ENCODE measurements at regions not wholly inside any gene's neighbourhood (a gene's known extent, or its start where the extent isn't known, plus 50 kb on each side); places are given as distances from the start of the nearest gene placed in this dataset.
"Not testable (repeated sequence)": the region's sequence is repeated elsewhere in the genome, so short reads cannot be mapped to it uniquely, and the experiment has no call there.

- ChIA-PET CTCF (no interaction called here), POLR2A (no interaction called here)
- no peaks in the 10 kb centered on the region for H3K27me3 Mint-ChIP-seq
- no peak overlapping the region for H3K27ac Mint-ChIP-seq
- H3K4me3 Mint-ChIP-seq, result no peak overlapping the region
- H3K9me3 Mint-ChIP-seq, result peaks cover 12% of the 10 kb centered on the region
- no peak for DNase-seq
- H3K36me3 Mint-ChIP-seq (ENCODE audit: low read depth), result no peaks in the 10 kb centered on the region
- H3K4me1 Mint-ChIP-seq, result no peaks in the 10 kb centered on the region
Measured at GRCh38 chr14:45877981-45878380, 625.0 kb upstream of the MIS18BP1 start.

- no peaks in the 10 kb centered on the region for H3K36me3 Mint-ChIP-seq (ENCODE audit: low read depth)
- H3K9me3 Mint-ChIP-seq, result peaks cover 19% of the 10 kb centered on the region
- H3K4me1 Mint-ChIP-seq, result no peaks in the 10 kb centered on the region
- DNase-seq, result no peak
- H3K4me3 Mint-ChIP-seq, result no peak overlapping the region
- CTCF ChIA-PET, result no interaction called here
- POLR2A ChIA-PET, result no interaction called here
- H3K27me3 Mint-ChIP-seq, result no peaks in the 10 kb centered on the region
- no peak overlapping the region for H3K27ac Mint-ChIP-seq
Measured at GRCh38 chr14:45868863-45869262, 615.9 kb upstream of the MIS18BP1 start.

GRCh38 chr14:45868377-45868776 is 615.4 kb upstream of the MIS18BP1 start:
- DNase-seq, result no peak
- no peak overlapping the region for H3K4me3 Mint-ChIP-seq
- peaks cover 19% of the 10 kb centered on the region for H3K9me3 Mint-ChIP-seq
- no peaks in the 10 kb centered on the region for H3K36me3 Mint-ChIP-seq (ENCODE audit: low read depth)
- ChIA-PET POLR2A (no interaction called here), CTCF (no interaction called here)
- H3K27ac Mint-ChIP-seq, result no peak overlapping the region
- H3K4me1 Mint-ChIP-seq, result no peaks in the 10 kb centered on the region
- H3K27me3 Mint-ChIP-seq, result no peaks in the 10 kb centered on the region

GRCh38 chr14:45867046-45867894 is 614.3 kb upstream of the MIS18BP1 start:
- Mint-ChIP-seq H3K9me3 (peaks cover 19% of the 10 kb centered on the region), H3K27ac (no peak overlapping the region), H3K36me3 (ENCODE audit: low read depth) (no peaks in the 10 kb centered on the region), H3K27me3 (no peaks in the 10 kb centered on the region), H3K4me3 (no peak overlapping the region), H3K4me1 (no peaks in the 10 kb centered on the region)
- ChIA-PET POLR2A (no interaction called here), CTCF (no interaction called here)
- no peak for DNase-seq

- CTCF ChIA-PET, result no interaction called here
- no peaks in the 10 kb centered on the region for H3K27me3 Mint-ChIP-seq
- no peak overlapping the region for H3K27ac Mint-ChIP-seq
- H3K36me3 Mint-ChIP-seq (ENCODE audit: low read depth), result no peaks in the 10 kb centered on the region
- H3K4me1 Mint-ChIP-seq, result no peaks in the 10 kb centered on the region
- peaks cover 12% of the 10 kb centered on the region for H3K9me3 Mint-ChIP-seq
- H3K4me3 Mint-ChIP-seq, result no peak overlapping the region
- no peak for DNase-seq
- POLR2A ChIA-PET, result no interaction called here
Measured at GRCh38 chr14:45838597-45838996, 585.6 kb upstream of the MIS18BP1 start.

GRCh38 chr14:45819107-45819506 is 566.1 kb upstream of the MIS18BP1 start:
- Mint-ChIP-seq H3K4me3 (no peak overlapping the region), H3K36me3 (ENCODE audit: low read depth) (no peaks in the 10 kb centered on the region), H3K27ac (no peak overlapping the region), H3K27me3 (no peaks in the 10 kb centered on the region), H3K9me3 (peaks cover 10% of the 10 kb centered on the region), H3K4me1 (no peaks in the 10 kb centered on the region)
- CTCF ChIA-PET, result no interaction called here
- POLR2A ChIA-PET, result no interaction called here
- no peak for DNase-seq

- CTCF ChIA-PET, result no interaction called here
- Mint-ChIP-seq H3K4me3 (no peak overlapping the region), H3K36me3 (ENCODE audit: low read depth) (no peaks in the 10 kb centered on the region), H3K9me3 (peaks cover 6% of the 10 kb centered on the region), H3K27ac (no peak overlapping the region), H3K4me1 (no peaks in the 10 kb centered on the region), H3K27me3 (no peaks in the 10 kb centered on the region)
- no peak for DNase-seq
- POLR2A ChIA-PET, result no interaction called here
Measured at GRCh38 chr14:45811155-45811554, 558.2 kb upstream of the MIS18BP1 start.

GRCh38 chr14:45810152-45810872 is 557.3 kb upstream of the MIS18BP1 start:
- Mint-ChIP-seq H3K27me3 (no peaks in the 10 kb centered on the region), H3K9me3 (peaks cover 6% of the 10 kb centered on the region), H3K4me3 (no peak overlapping the region), H3K36me3 (ENCODE audit: low read depth) (no peaks in the 10 kb centered on the region), H3K4me1 (no peaks in the 10 kb centered on the region), H3K27ac (no peak overlapping the region)
- ChIA-PET CTCF (no interaction called here), POLR2A (no interaction called here)
- DNase-seq, result no peak

- no peaks in the 10 kb centered on the region for H3K36me3 Mint-ChIP-seq (ENCODE audit: low read depth)
- no peak for DNase-seq
- H3K27ac Mint-ChIP-seq, result no peak overlapping the region
- POLR2A ChIA-PET, result no interaction called here
- no peak overlapping the region for H3K4me3 Mint-ChIP-seq
- peaks cover 2% of the 10 kb centered on the region for H3K9me3 Mint-ChIP-seq
- H3K4me1 Mint-ChIP-seq, result no peaks in the 10 kb centered on the region
- CTCF ChIA-PET, result no interaction called here
- no peaks in the 10 kb centered on the region for H3K27me3 Mint-ChIP-seq
Measured at GRCh38 chr14:45807178-45807899, 554.3 kb upstream of the MIS18BP1 start.

- H3K4me1 Mint-ChIP-seq, result no peaks in the 10 kb centered on the region
- no peak overlapping the region for H3K4me3 Mint-ChIP-seq
- no peaks in the 10 kb centered on the region for H3K36me3 Mint-ChIP-seq (ENCODE audit: low read depth)
- ChIA-PET POLR2A (no interaction called here), CTCF (no interaction called here)
- H3K27ac Mint-ChIP-seq, result no peak overlapping the region
- no peak for DNase-seq
- no peaks in the 10 kb centered on the region for H3K27me3 Mint-ChIP-seq
- peaks cover 5% of the 10 kb centered on the region for H3K9me3 Mint-ChIP-seq
Measured at GRCh38 chr14:45799511-45799910, 546.5 kb upstream of the MIS18BP1 start.

GRCh38 chr14:45798659-45799058 is 545.7 kb upstream of the MIS18BP1 start:
- Mint-ChIP-seq H3K27me3 (no peaks in the 10 kb centered on the region), H3K9me3 (peaks cover 8% of the 10 kb centered on the region), H3K4me3 (no peak overlapping the region), H3K4me1 (no peaks in the 10 kb centered on the region), H3K27ac (no peak overlapping the region), H3K36me3 (ENCODE audit: low read depth) (no peaks in the 10 kb centered on the region)
- CTCF ChIA-PET, result no interaction called here
- POLR2A ChIA-PET, result no interaction called here
- DNase-seq, result no peak

- H3K4me3 Mint-ChIP-seq; H3K36me3 Mint-ChIP-seq (ENCODE audit: low read depth); DNase-seq; H3K27ac Mint-ChIP-seq; H3K27me3 Mint-ChIP-seq; POLR2A ChIA-PET; CTCF ChIA-PET; H3K4me1 Mint-ChIP-seq; H3K9me3 Mint-ChIP-seq: not testable (repeated sequence)
Measured at GRCh38 chr14:45796006-45796405, 543.0 kb upstream of the MIS18BP1 start.

GRCh38 chr14:45793081-45793480 is 540.1 kb upstream of the MIS18BP1 start:
- H3K9me3 Mint-ChIP-seq, result peaks cover 8% of the 10 kb centered on the region
- H3K36me3 Mint-ChIP-seq (ENCODE audit: low read depth), result no peaks in the 10 kb centered on the region
- H3K4me3 Mint-ChIP-seq, result no peak overlapping the region
- no peak for DNase-seq
- ChIA-PET POLR2A (no interaction called here), CTCF (no interaction called here)
- H3K4me1 Mint-ChIP-seq, result no peaks in the 10 kb centered on the region
- H3K27me3 Mint-ChIP-seq, result no peaks in the 10 kb centered on the region
- H3K27ac Mint-ChIP-seq, result no peak overlapping the region

GRCh38 chr14:45790293-45790692 is 537.3 kb upstream of the MIS18BP1 start:
- POLR2A ChIA-PET, result no interaction called here
- Mint-ChIP-seq H3K27ac (no peak overlapping the region), H3K4me3 (no peak overlapping the region), H3K9me3 (peaks cover 14% of the 10 kb centered on the region), H3K36me3 (ENCODE audit: low read depth) (no peaks in the 10 kb centered on the region), H3K4me1 (no peaks in the 10 kb centered on the region), H3K27me3 (no peaks in the 10 kb centered on the region)
- DNase-seq, result no peak
- CTCF ChIA-PET, result no interaction called here

Measured in activated CD4-positive, alpha-beta memory T cell treated with anti-CD3 and anti-CD28 coated beads, Interleukin-2, amount 10 ng/mL, durations not matched to agents 7 days and 5 days (primary cell).